ENCODE measurements at regions not wholly inside any gene's neighbourhood (a gene's known extent, or its start where the extent isn't known, plus 50 kb on each side); places are given as distances from the start of the nearest gene placed in this dataset.

DNA sequence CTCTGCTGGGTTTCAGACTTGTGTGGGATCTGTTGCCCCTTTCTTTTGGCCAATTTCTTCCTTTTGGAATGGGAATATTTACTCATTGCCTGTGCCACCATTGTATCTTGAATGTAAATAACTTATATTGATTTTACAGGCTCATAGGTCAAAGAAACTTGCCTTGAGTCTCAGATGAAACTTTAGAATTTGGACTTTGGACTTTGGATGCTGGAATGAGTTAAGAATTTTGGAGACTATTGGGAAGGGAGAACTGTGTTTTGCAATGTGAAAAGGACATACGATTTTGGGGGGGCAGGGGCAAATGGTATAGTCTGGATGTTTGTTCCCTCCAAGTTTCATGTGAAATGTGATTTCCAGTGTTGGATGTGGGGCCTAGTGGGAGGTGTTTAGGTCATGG lies 62.6 kb upstream of the TNFRSF21 start:
- TF ChIP-seq POLR2A (IDR thresholded peaks at IDR 0.05; ENCODE audit: low read depth, low read length) = no peak
- no peak for TF ChIP-seq CTCF (conservative IDR thresholded peaks at IDR 0.05; ENCODE audit: low read depth, low read length)

Data from IMR-90 (cell line).